GM23338 (cell line): ENCODE measurements at regions not wholly inside any gene's neighbourhood (a gene's known extent, or its start where the extent isn't known, plus 50 kb on each side); places are given as distances from the start of the nearest gene placed in this dataset.

Experiments
- ATAC-seq: fragments of 200-7000 bp; cut with Tn5 transposase; 3 replicates; pipeline ENCODE4 v1.9.1; 2020
- DNase-seq: peaks from one replicate; pipeline ENCODE4 v3.0.0-alpha.2; 2015; ENCODE audit warnings: low spot score
- H2AFZ ChIP-seq: fragments of 200-600 bp; sonication (generic); 2 replicates; pipeline ENCODE4 v1.8.0; 2016; ENCODE audit warnings: antibody characterized with exemption, mild to moderate bottlenecking, moderate library complexity
- H3F3A ChIP-seq: fragments of 200-600 bp; sonication (generic); replicated peaks from 2 replicates; pipeline ENCODE4 v1.8.0; 2017; ENCODE audit warnings: antibody characterized with exemption, mixed run types, low read depth
- H3K27ac ChIP-seq: fragments of 200-600 bp; sonication (generic); 2 replicates; pipeline ENCODE4 v1.6.1; 2016; ENCODE audit warnings: low read depth
- H3K27me3 ChIP-seq: fragments of 200-600 bp; sonication (generic); 2 replicates; pipeline ENCODE4 v1.8.0; 2016; ENCODE audit warnings: mild to moderate bottlenecking, mixed run types, moderate library complexity; ENCODE audit not compliant: insufficient read depth
- H3K36me3 ChIP-seq: fragments of 200-600 bp; sonication (generic); 2 replicates; pipeline ENCODE4 v1.8.0; 2016; ENCODE audit warnings: mild to moderate bottlenecking; ENCODE audit not compliant: insufficient read depth
- H3K4me1 ChIP-seq: fragments of 200-600 bp; sonication (generic); 2 replicates; pipeline ENCODE4 v1.8.0; 2016; ENCODE audit warnings: mild to moderate bottlenecking, moderate library complexity; ENCODE audit not compliant: insufficient read depth
- H3K4me2 ChIP-seq: fragments of 200-600 bp; sonication (generic); 2 replicates; pipeline ENCODE4 v1.7.1; 2017; ENCODE audit warnings: mixed run types
- H3K4me3 ChIP-seq: fragments of 200-600 bp; sonication (generic); 2 replicates; pipeline ENCODE4 v1.6.1; 2016; ENCODE audit warnings: mixed run types
- H3K79me2 ChIP-seq: fragments of 200-600 bp; sonication (generic); replicated peaks from 2 replicates; pipeline ENCODE4 v1.8.0; 2017; ENCODE audit warnings: mild to moderate bottlenecking; ENCODE audit not compliant: insufficient read depth
- H3K9me2 ChIP-seq: fragments of 200-600 bp; sonication (generic); 2 replicates; pipeline ENCODE4 v1.8.0; 2017; ENCODE audit not compliant: insufficient read depth
- H4K20me1 ChIP-seq: fragments of 200-600 bp; sonication (generic); replicated peaks from 2 replicates; pipeline ENCODE4 v1.8.0; 2017; ENCODE audit warnings: mild to moderate bottlenecking; ENCODE audit not compliant: insufficient read depth
- H3K27ac Mint-ChIP-seq: 2 replicates; pipeline ENCODE4 v1.8.0; 2020; ENCODE audit warnings: inconsistent platforms, mild to moderate bottlenecking, moderate library complexity, mixed read lengths
- H3K27me3 Mint-ChIP-seq: 3 replicates; pipeline ENCODE4 v1.8.0; 2022; ENCODE audit warnings: low read depth, mild to moderate bottlenecking, moderate library complexity, mixed read lengths, inconsistent platforms; ENCODE audit not compliant: insufficient read depth, poor library complexity
- H3K36me3 Mint-ChIP-seq: 3 replicates; pipeline ENCODE4 v1.8.0; 2021; ENCODE audit warnings: low read depth, mild to moderate bottlenecking, inconsistent platforms, moderate library complexity, mixed read lengths
- H3K4me1 Mint-ChIP-seq: 3 replicates; pipeline ENCODE4 v1.8.0; 2020; ENCODE audit warnings: mild to moderate bottlenecking, inconsistent platforms, mixed read lengths
- H3K4me3 Mint-ChIP-seq: 3 replicates; pipeline ENCODE4 v1.8.0; 2021; ENCODE audit warnings: moderate library complexity, mild to moderate bottlenecking, inconsistent platforms, mixed read lengths
- H3K9me3 Mint-ChIP-seq: 3 replicates; pipeline ENCODE4 v1.8.0; 2020; ENCODE audit warnings: moderate library complexity, mild to moderate bottlenecking, inconsistent platforms, mixed read lengths
- CREB1 ChIP-seq: fragments of 250-450 bp; sonication (Bioruptor Pico); IDR thresholded peaks from 2 replicates; pipeline ENCODE4 v1.5.0; 2020; ENCODE audit warnings: low read depth, mild to moderate bottlenecking, moderate library complexity
- EZH2 ChIP-seq: fragments of 200-600 bp; sonication (generic); IDR thresholded peaks from one replicate; pipeline ENCODE4 v1.8.0; 2017; ENCODE audit warnings: antibody characterized with exemption, mild to moderate bottlenecking, low read depth; ENCODE audit not compliant: unreplicated experiment
- JUNB ChIP-seq: IDR thresholded peaks from one replicate; pipeline ENCODE4 v1.6.1; 2016; ENCODE audit warnings: antibody characterized with exemption; ENCODE audit not compliant: unreplicated experiment
- STAT1 ChIP-seq: IDR thresholded peaks from one replicate; pipeline ENCODE4 v1.6.1; 2016; ENCODE audit warnings: antibody characterized with exemption; ENCODE audit not compliant: unreplicated experiment
- ZNF114 ChIP-seq: fragments of 250-450 bp; sonication (Bioruptor Pico); IDR thresholded peaks from 2 replicates; pipeline ENCODE4 v1.5.0; 2020; ENCODE audit warnings: mild to moderate bottlenecking, moderate library complexity
- ZNF331 ChIP-seq: fragments of 250-450 bp; sonication (Bioruptor Pico); IDR thresholded peaks from 2 replicates; pipeline ENCODE4 v1.5.0; 2020; ENCODE audit warnings: low read depth, mild to moderate bottlenecking, moderate library complexity
- TF ChIP-seq, protein P1 (sequence below): IDR thresholded peaks from 2 replicates; pipeline ENCODE4 v1.6.1; 2016; ENCODE audit warnings: antibody characterized with exemption
- TF ChIP-seq, protein P2 (sequence below): IDR thresholded peaks from one replicate; pipeline ENCODE4 v1.6.1; 2018; ENCODE audit warnings: antibody characterized with exemption; ENCODE audit not compliant: unreplicated experiment
- TF ChIP-seq, protein P3 (sequence below): fragments of 250-450 bp; sonication (Bioruptor Pico); IDR thresholded peaks from 2 replicates; pipeline ENCODE4 v1.5.0; 2020; ENCODE audit warnings: mild to moderate bottlenecking, moderate library complexity

DNA sequence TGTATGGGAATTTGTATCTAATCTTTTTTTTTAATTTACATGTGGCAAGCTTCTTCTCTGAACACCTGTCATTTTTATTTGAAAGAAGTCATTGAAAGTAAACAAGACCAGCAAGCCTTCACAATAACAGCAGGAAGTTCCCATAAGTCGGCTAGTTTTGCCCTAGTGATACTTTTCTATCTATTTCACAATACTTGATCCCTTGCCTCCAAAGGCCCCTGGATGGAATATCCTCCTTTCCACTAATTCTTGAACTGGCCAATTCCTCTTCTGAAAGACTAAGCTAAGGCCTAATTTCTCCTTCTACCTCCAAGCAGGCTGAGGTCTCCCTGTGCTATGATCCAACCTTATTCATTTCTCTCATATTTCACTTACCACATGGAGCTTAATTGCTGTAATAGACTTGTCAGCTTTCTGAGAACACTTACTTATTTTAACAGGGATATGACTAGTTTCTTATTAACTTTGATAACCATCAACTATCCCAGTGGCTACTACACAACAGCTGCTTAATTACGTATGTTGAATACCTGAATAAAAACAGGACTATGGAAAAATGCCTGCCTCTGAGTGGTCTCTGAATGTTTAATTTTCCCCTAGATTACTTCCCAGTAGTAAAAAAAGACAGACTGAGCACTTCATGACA is 194.2 kb downstream of the MAD2L1 start:
- H3F3A ChIP-seq = no peaks in the 10 kb centered on the region
- H3K9me2 ChIP-seq = no peaks in the 10 kb centered on the region; the same call in 1 of the 2 replicates
- Mint-ChIP-seq H3K27me3 (no peaks in the 10 kb centered on the region), H3K4me3 (no peak overlapping the region), H3K4me1 (no peaks in the 10 kb centered on the region), H3K36me3 (no peaks in the 10 kb centered on the region), H3K9me3 (no peaks in the 10 kb centered on the region), H3K27ac (no peak overlapping the region; the same call in 1 of the 2 replicates)
- ATAC-seq = no peak
- no peaks in the 10 kb centered on the region for H3K79me2 ChIP-seq
- H3K27me3 ChIP-seq = no peaks in the 10 kb centered on the region
- H2AFZ ChIP-seq = no peak overlapping the region
- no peak overlapping the region for H3K27ac ChIP-seq
- no peak for DNase-seq
- H3K36me3 ChIP-seq = no peaks in the 10 kb centered on the region
- TF ChIP-seq CREB1 (CRISPR knock-in tag) (no peak), ZNF114 (no peak), EZH2 (no peak)
- TF ChIP-seq, protein P1, sequence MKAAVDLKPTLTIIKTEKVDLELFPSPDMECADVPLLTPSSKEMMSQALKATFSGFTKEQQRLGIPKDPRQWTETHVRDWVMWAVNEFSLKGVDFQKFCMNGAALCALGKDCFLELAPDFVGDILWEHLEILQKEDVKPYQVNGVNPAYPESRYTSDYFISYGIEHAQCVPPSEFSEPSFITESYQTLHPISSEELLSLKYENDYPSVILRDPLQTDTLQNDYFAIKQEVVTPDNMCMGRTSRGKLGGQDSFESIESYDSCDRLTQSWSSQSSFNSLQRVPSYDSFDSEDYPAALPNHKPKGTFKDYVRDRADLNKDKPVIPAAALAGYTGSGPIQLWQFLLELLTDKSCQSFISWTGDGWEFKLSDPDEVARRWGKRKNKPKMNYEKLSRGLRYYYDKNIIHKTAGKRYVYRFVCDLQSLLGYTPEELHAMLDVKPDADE = no peak
- H3K4me1 ChIP-seq = no peaks in the 10 kb centered on the region; the same call in 1 of the 2 replicates
- no peak overlapping the region for H3K4me3 ChIP-seq
- no peaks in the 10 kb centered on the region for H4K20me1 ChIP-seq
- H3K4me2 ChIP-seq = no peak overlapping the region

DNA sequence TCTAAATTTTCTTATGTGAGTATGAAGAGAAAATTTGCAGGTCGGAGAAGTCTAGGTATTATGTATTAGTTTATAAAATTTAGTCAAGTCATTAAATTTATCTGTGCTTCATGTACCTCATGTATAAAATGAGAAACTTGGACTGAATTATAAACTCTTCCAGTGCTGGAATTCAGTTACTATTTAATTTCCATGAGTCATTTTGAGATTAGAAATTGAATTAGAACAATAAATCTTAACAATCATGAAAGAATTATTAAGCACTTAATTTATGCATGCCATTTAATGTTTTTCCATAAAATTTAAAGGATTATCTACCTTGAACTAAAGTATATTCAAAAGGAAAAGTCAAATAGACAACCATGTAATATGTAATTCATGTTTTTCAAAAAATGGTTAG is 195.8 kb downstream of the MAD2L1 start:
- Mint-ChIP-seq H3K27me3 (no peaks in the 10 kb centered on the region), H3K36me3 (no peaks in the 10 kb centered on the region), H3K27ac (no peak overlapping the region), H3K4me1 (no peaks in the 10 kb centered on the region), H3K9me3 (no peaks in the 10 kb centered on the region), H3K4me3 (no peak overlapping the region)
- H4K20me1 ChIP-seq = no peaks in the 10 kb centered on the region
- DNase-seq (no peak), ATAC-seq (no peak)
- no peak overlapping the region for H3K4me2 ChIP-seq
- H3F3A ChIP-seq = no peaks in the 10 kb centered on the region
- no peak overlapping the region for H3K27ac ChIP-seq
- no peaks in the 10 kb centered on the region; the same call in 1 of the 2 replicates for H3K4me1 ChIP-seq
- H3K27me3 ChIP-seq = no peaks in the 10 kb centered on the region
- H3K9me2 ChIP-seq = no peaks in the 10 kb centered on the region; the same call in 1 of the 2 replicates
- H3K36me3 ChIP-seq = no peaks in the 10 kb centered on the region
- H3K4me3 ChIP-seq = no peak overlapping the region
- no peaks in the 10 kb centered on the region for H3K79me2 ChIP-seq
- H2AFZ ChIP-seq = no peak overlapping the region
- TF ChIP-seq, protein P1 = no peak
- TF ChIP-seq JUNB = no peak
- no peak for TF ChIP-seq ZNF331 (CRISPR knock-in tag)
- TF ChIP-seq, protein P2, sequence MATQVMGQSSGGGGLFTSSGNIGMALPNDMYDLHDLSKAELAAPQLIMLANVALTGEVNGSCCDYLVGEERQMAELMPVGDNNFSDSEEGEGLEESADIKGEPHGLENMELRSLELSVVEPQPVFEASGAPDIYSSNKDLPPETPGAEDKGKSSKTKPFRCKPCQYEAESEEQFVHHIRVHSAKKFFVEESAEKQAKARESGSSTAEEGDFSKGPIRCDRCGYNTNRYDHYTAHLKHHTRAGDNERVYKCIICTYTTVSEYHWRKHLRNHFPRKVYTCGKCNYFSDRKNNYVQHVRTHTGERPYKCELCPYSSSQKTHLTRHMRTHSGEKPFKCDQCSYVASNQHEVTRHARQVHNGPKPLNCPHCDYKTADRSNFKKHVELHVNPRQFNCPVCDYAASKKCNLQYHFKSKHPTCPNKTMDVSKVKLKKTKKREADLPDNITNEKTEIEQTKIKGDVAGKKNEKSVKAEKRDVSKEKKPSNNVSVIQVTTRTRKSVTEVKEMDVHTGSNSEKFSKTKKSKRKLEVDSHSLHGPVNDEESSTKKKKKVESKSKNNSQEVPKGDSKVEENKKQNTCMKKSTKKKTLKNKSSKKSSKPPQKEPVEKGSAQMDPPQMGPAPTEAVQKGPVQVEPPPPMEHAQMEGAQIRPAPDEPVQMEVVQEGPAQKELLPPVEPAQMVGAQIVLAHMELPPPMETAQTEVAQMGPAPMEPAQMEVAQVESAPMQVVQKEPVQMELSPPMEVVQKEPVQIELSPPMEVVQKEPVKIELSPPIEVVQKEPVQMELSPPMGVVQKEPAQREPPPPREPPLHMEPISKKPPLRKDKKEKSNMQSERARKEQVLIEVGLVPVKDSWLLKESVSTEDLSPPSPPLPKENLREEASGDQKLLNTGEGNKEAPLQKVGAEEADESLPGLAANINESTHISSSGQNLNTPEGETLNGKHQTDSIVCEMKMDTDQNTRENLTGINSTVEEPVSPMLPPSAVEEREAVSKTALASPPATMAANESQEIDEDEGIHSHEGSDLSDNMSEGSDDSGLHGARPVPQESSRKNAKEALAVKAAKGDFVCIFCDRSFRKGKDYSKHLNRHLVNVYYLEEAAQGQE = no peak
- TF ChIP-seq, protein P3, sequence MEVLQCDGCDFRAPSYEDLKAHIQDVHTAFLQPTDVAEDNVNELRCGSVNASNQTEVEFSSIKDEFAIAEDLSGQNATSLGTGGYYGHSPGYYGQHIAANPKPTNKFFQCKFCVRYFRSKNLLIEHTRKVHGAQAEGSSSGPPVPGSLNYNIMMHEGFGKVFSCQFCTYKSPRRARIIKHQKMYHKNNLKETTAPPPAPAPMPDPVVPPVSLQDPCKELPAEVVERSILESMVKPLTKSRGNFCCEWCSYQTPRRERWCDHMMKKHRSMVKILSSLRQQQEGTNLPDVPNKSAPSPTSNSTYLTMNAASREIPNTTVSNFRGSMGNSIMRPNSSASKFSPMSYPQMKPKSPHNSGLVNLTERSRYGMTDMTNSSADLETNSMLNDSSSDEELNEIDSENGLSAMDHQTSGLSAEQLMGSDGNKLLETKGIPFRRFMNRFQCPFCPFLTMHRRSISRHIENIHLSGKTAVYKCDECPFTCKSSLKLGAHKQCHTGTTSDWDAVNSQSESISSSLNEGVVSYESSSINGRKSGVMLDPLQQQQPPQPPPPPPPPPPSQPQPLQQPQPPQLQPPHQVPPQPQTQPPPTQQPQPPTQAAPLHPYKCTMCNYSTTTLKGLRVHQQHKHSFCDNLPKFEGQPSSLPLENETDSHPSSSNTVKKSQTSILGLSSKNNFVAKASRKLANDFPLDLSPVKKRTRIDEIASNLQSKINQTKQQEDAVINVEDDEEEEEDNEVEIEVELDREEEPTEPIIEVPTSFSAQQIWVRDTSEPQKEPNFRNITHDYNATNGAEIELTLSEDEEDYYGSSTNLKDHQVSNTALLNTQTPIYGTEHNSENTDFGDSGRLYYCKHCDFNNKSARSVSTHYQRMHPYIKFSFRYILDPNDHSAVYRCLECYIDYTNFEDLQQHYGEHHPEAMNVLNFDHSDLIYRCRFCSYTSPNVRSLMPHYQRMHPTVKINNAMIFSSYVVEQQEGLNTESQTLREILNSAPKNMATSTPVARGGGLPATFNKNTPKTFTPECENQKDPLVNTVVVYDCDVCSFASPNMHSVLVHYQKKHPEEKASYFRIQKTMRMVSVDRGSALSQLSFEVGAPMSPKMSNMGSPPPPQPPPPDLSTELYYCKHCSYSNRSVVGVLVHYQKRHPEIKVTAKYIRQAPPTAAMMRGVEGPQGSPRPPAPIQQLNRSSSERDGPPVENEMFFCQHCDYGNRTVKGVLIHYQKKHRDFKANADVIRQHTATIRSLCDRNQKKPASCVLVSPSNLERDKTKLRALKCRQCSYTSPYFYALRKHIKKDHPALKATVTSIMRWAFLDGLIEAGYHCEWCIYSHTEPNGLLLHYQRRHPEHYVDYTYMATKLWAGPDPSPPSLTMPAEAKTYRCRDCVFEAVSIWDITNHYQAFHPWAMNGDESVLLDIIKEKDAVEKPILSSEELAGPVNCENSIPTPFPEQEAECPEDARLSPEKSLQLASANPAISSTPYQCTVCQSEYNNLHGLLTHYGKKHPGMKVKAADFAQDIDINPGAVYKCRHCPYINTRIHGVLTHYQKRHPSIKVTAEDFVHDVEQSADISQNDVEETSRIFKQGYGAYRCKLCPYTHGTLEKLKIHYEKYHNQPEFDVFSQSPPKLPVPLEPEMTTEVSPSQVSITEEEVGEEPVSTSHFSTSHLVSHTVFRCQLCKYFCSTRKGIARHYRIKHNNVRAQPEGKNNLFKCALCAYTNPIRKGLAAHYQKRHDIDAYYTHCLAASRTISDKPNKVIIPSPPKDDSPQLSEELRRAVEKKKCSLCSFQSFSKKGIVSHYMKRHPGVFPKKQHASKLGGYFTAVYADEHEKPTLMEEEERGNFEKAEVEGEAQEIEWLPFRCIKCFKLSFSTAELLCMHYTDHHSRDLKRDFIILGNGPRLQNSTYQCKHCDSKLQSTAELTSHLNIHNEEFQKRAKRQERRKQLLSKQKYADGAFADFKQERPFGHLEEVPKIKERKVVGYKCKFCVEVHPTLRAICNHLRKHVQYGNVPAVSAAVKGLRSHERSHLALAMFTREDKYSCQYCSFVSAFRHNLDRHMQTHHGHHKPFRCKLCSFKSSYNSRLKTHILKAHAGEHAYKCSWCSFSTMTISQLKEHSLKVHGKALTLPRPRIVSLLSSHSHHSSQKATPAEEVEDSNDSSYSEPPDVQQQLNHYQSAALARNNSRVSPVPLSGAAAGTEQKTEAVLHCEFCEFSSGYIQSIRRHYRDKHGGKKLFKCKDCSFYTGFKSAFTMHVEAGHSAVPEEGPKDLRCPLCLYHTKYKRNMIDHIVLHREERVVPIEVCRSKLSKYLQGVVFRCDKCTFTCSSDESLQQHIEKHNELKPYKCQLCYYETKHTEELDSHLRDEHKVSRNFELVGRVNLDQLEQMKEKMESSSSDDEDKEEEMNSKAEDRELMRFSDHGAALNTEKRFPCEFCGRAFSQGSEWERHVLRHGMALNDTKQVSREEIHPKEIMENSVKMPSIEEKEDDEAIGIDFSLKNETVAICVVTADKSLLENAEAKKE = no peak
- TF ChIP-seq EZH2 = no peak
- no peak for TF ChIP-seq STAT1
- no peak for TF ChIP-seq CREB1 (CRISPR knock-in tag)
- no peak for TF ChIP-seq ZNF114
